UCSD-AML1 (cell line): ENCODE measurements at regions not wholly inside any gene's neighbourhood (a gene's known extent, or its start where the extent isn't known, plus 50 kb on each side); places are given as distances from the start of the nearest gene placed in this dataset.

Experiments used
- DNase-seq: peaks from one replicate; lab custom pipeline; 2025; ENCODE audit not compliant: unreplicated experiment; lab: John Stamatoyannopoulos, UW

- no peak for DNase-seq
Observed at GRCh38 chr14:71588576-71589215, 343.5 kb upstream of the RGS6 start.

GRCh38 chr14:71589609-71590008 is 342.6 kb upstream of the RGS6 start:
- DNase-seq: no peak

GRCh38 chr14:71590131-71590530 is 342.1 kb upstream of the RGS6 start:
- no peak for DNase-seq

GRCh38 chr14:71591231-71591630 is 341.0 kb upstream of the RGS6 start:
- no peak for DNase-seq

GRCh38 chr14:71591929-71592328 is 340.3 kb upstream of the RGS6 start:
- no peak for DNase-seq

GRCh38 chr14:71592361-71592760 is 339.9 kb upstream of the RGS6 start:
- DNase-seq: no peak

GRCh38 chr14:71593966-71594365 is 338.3 kb upstream of the RGS6 start:
- DNase-seq: no peak

GRCh38 chr14:71594821-71595220 is 337.4 kb upstream of the RGS6 start:
- DNase-seq: no peak

- DNase-seq: no peak
Observed at GRCh38 chr14:71595441-71595840, 336.8 kb upstream of the RGS6 start.

GRCh38 chr14:71597287-71597920 is 334.8 kb upstream of the RGS6 start:
- no peak for DNase-seq

- DNase-seq: no peak
Observed at GRCh38 chr14:71597955-71598660, 334.1 kb upstream of the RGS6 start.

GRCh38 chr14:71600309-71600708 is 331.9 kb upstream of the RGS6 start:
- DNase-seq: no peak

- no peak for DNase-seq
Observed at GRCh38 chr14:71602524-71602923, 329.7 kb upstream of the RGS6 start.

- no peak for DNase-seq
Observed at GRCh38 chr14:71604231-71604630, 328.0 kb upstream of the RGS6 start.

GRCh38 chr14:71606064-71606463 is 326.2 kb upstream of the RGS6 start:
- no peak for DNase-seq

- DNase-seq: no peak
Observed at GRCh38 chr14:71606575-71606974, 325.7 kb upstream of the RGS6 start.

GRCh38 chr14:71607056-71607455 is 325.2 kb upstream of the RGS6 start:
- no peak for DNase-seq

GRCh38 chr14:71610149-71610548 is 322.1 kb upstream of the RGS6 start:
- no peak for DNase-seq

- no peak for DNase-seq
Observed at GRCh38 chr14:71610797-71611196, 321.4 kb upstream of the RGS6 start.

GRCh38 chr14:71613168-71613567 is 319.1 kb upstream of the RGS6 start:
- no peak for DNase-seq

- DNase-seq: no peak
Observed at GRCh38 chr14:71616013-71616412, 316.2 kb upstream of the RGS6 start.

GRCh38 chr14:71618047-71618446 is 314.2 kb upstream of the RGS6 start:
- no peak for DNase-seq
